IMR-90 (cell line): ENCODE measurements at regions not wholly inside any gene's neighbourhood (a gene's known extent, or its start where the extent isn't known, plus 50 kb on each side); places are given as distances from the start of the nearest gene placed in this dataset.

Experiments
- ATAC-seq: fragments of 200-7000 bp; cut with Tn5 transposase; 2 replicates; pipeline ENCODE4 v1.9.1; 2020; ENCODE audit warnings: low read depth, mild to moderate bottlenecking, moderate library complexity
- BruUV-seq: library from RNA; stranded (reverse); fragments of 400-500 nt; replicated peaks from 2 replicates; lab custom pipeline; 2021; lab: Mats Ljungman, UMichigan
- CTCF ChIA-PET: fragments of 300-600 bp; formaldehyde crosslinking; extraction: SDS; loops from one replicate; lab custom pipeline; 2021; ENCODE audit warnings: antibody characterized with exemption; lab: Yijun Ruan, JAX
- POLR2A ChIA-PET: fragments of 300-600 bp; sonication (Branson Sonifier 250); formaldehyde crosslinking; loops from one replicate; lab custom pipeline; 2022; ENCODE audit warnings: antibody characterized with exemption; ENCODE audit not compliant: unreplicated experiment; lab: Charles Lee
- DNase-seq: peaks from one replicate; pipeline ENCODE4 v3.0.0; 2013
- H2AFZ ChIP-seq: replicated peaks from 2 replicates; pipeline ENCODE3; 2013; ENCODE audit warnings: low read length, mild to moderate bottlenecking; ENCODE audit not compliant: poor library complexity
- H2AK5ac ChIP-seq: 2 replicates; pipeline ENCODE4 v1.6.1; 2013; ENCODE audit warnings: low read depth, low read length, inconsistent platforms
- H2AK9ac ChIP-seq: replicated peaks from 2 replicates; pipeline ENCODE3; 2013; ENCODE audit warnings: mild to moderate bottlenecking, low read depth, low read length, moderate library complexity; ENCODE audit not compliant: poor library complexity
- H2BK120ac ChIP-seq: 2 replicates; pipeline ENCODE4 v1.6.1; 2013; ENCODE audit warnings: low read depth, low read length, inconsistent platforms
- H2BK15ac ChIP-seq: 3 replicates; pipeline ENCODE4 v1.6.1; 2013; ENCODE audit warnings: low read depth, low read length, inconsistent platforms
- H2BK20ac ChIP-seq: 2 replicates; pipeline ENCODE4 v1.6.1; 2013; ENCODE audit warnings: low read depth, mild to moderate bottlenecking, inconsistent platforms, low read length, moderate library complexity
- H2BK5ac ChIP-seq: 2 replicates; pipeline ENCODE4 v1.6.1; 2013; ENCODE audit warnings: mild to moderate bottlenecking, low read depth, low read length, inconsistent platforms; ENCODE audit not compliant: poor library complexity, severe bottlenecking
- H3K14ac ChIP-seq: replicated peaks from 2 replicates; pipeline ENCODE4 v1.6.1; 2013; ENCODE audit warnings: low read depth, low read length, inconsistent platforms
- H3K18ac ChIP-seq: 2 replicates; pipeline ENCODE4 v1.6.1; 2013; ENCODE audit warnings: low read depth, low read length, control low read depth
- H3K23ac ChIP-seq: 2 replicates; pipeline ENCODE4 v1.6.1; 2013; ENCODE audit warnings: low read depth, low read length, inconsistent platforms
- H3K27ac ChIP-seq: 2 replicates; pipeline ENCODE4 v1.5.1; 2013; ENCODE audit warnings: mild to moderate bottlenecking, control low read depth, low read length; ENCODE audit not compliant: insufficient read depth
- H3K27me3 ChIP-seq: 2 replicates; pipeline ENCODE4 v1.6.1; 2013; ENCODE audit warnings: low read length; ENCODE audit not compliant: control insufficient read depth, insufficient read depth
- H3K36me3 ChIP-seq: 2 replicates; pipeline ENCODE4 v1.6.1; 2013; ENCODE audit warnings: low read length, mixed read lengths; ENCODE audit not compliant: control insufficient read depth, insufficient read depth
- H3K4ac ChIP-seq: 2 replicates; pipeline ENCODE4 v1.6.1; 2013; ENCODE audit warnings: low read depth, low read length, inconsistent platforms
- H3K4me1 ChIP-seq: 2 replicates; pipeline ENCODE4 v1.6.1; 2013; ENCODE audit warnings: low read length, mixed read lengths; ENCODE audit not compliant: control insufficient read depth, insufficient read depth
- H3K4me2 ChIP-seq: 2 replicates; pipeline ENCODE4 v1.6.1; 2013; ENCODE audit warnings: low read depth, mild to moderate bottlenecking, control low read depth, low read length, moderate library complexity
- H3K4me3 ChIP-seq: 2 replicates; pipeline ENCODE4 v1.5.1; 2013; ENCODE audit warnings: low read depth, mild to moderate bottlenecking, control low read depth, low read length, moderate library complexity; ENCODE audit not compliant: insufficient read depth
- H3K56ac ChIP-seq: 2 replicates; pipeline ENCODE4 v1.6.1; 2013; ENCODE audit warnings: low read length, inconsistent platforms; ENCODE audit not compliant: insufficient read depth; ENCODE audit errors: extremely low read depth
- H3K79me1 ChIP-seq, 2 experiments: 2 replicates each; pipeline ENCODE4 v1.6.1; 2013; ENCODE audit warnings: low read length in 2 of 2, inconsistent platforms in 1 of 2, low read depth in 1 of 2
- H3K9ac ChIP-seq: 2 replicates; pipeline ENCODE4 v1.6.1; 2013; ENCODE audit warnings: low read depth, low read length, control low read depth
- H3K9me1 ChIP-seq: 2 replicates; pipeline ENCODE4 v1.6.1; 2013; ENCODE audit warnings: low read length, inconsistent platforms; ENCODE audit not compliant: insufficient read depth
- H3K9me3 ChIP-seq: 2 replicates; pipeline ENCODE4 v1.6.1; 2013; ENCODE audit warnings: low read length; ENCODE audit not compliant: control insufficient read depth, insufficient read depth
- H4K20me1 ChIP-seq: 2 replicates; pipeline ENCODE4 v1.6.1; 2013; ENCODE audit warnings: low read length, inconsistent platforms; ENCODE audit not compliant: insufficient read depth
- H4K5ac ChIP-seq: 2 replicates; pipeline ENCODE4 v1.6.1; 2013; ENCODE audit warnings: mild to moderate bottlenecking, low read depth, low read length, control low read depth
- H4K8ac ChIP-seq, 2 experiments: 2 replicates each; pipeline ENCODE4 v1.6.1; 2013; ENCODE audit warnings: low read depth in 2 of 2, low read length in 2 of 2, control low read depth in 1 of 2, inconsistent platforms in 1 of 2
- H4K91ac ChIP-seq: 2 replicates; pipeline ENCODE4 v1.6.1; 2013; ENCODE audit warnings: low read depth, low read length, inconsistent platforms; ENCODE audit not compliant: insufficient read depth
- BHLHE40 ChIP-seq: fragments of 150-350 bp; IDR thresholded peaks from 2 replicates; pipeline ENCODE4 v1.6.1; 2016; ENCODE audit warnings: mild to moderate bottlenecking, low read depth, low read length
- CEBPB ChIP-seq: IDR thresholded peaks from 2 replicates; pipeline ENCODE4 v1.6.1; 2012; ENCODE audit warnings: low read depth, low read length, improper control_type of control experiment
- CHD1 ChIP-seq: IDR thresholded peaks from 2 replicates; pipeline ENCODE4 v1.6.1; 2012; ENCODE audit warnings: low read depth, low read length, improper control_type of control experiment
- FOS ChIP-seq: fragments of 150-350 bp; IDR thresholded peaks from 2 replicates; pipeline ENCODE4 v1.6.1; 2016; ENCODE audit warnings: low read depth, low read length
- MAFK ChIP-seq: IDR thresholded peaks from 2 replicates; pipeline ENCODE4 v1.6.1; 2012; ENCODE audit warnings: low read depth, low read length, improper control_type of control experiment
- MAZ ChIP-seq: IDR thresholded peaks from 2 replicates; pipeline ENCODE4 v1.6.1; 2012; ENCODE audit warnings: low read depth, mild to moderate bottlenecking, low read length, improper control_type of control experiment, moderate library complexity, borderline replicate concordance
- MXI1 ChIP-seq: IDR thresholded peaks from 2 replicates; pipeline ENCODE4 v1.6.1; 2012; ENCODE audit warnings: low read depth, mild to moderate bottlenecking, low read length, moderate library complexity, borderline replicate concordance
- NFE2L2 ChIP-seq: fragments of 150-350 bp; IDR thresholded peaks from 2 replicates; pipeline ENCODE4 v1.6.1; 2016; ENCODE audit warnings: low read depth, mild to moderate bottlenecking, low read length
- POLR2A ChIP-seq: IDR thresholded peaks from 2 replicates; pipeline ENCODE4 v1.6.1; 2012; ENCODE audit warnings: mild to moderate bottlenecking, low read depth, low read length
- RAD21 ChIP-seq: IDR thresholded peaks from 2 replicates; pipeline ENCODE4 v1.6.1; 2012; ENCODE audit warnings: low read length, improper control_type of control experiment
- RCOR1 ChIP-seq: IDR thresholded peaks from 2 replicates; pipeline ENCODE4 v1.6.1; 2012; ENCODE audit warnings: mild to moderate bottlenecking, low read length, improper control_type of control experiment; ENCODE audit not compliant: insufficient replicate concordance
- RFX5 ChIP-seq: IDR thresholded peaks from 2 replicates; pipeline ENCODE4 v1.8.0; 2012; ENCODE audit warnings: low read depth, mild to moderate bottlenecking, low read length, moderate library complexity
- SMC3 ChIP-seq: fragments of 150-350 bp; IDR thresholded peaks from 2 replicates; pipeline ENCODE4 v1.6.1; 2016; ENCODE audit warnings: low read depth, mild to moderate bottlenecking, antibody characterized with exemption, low read length, moderate library complexity
- WGBS, 2 experiments: methylation state at CpG; one replicate each; pipeline versions ENCODE4 v1.1.5 to v1.1.7; 2013; ENCODE audit warnings: missing lambda C conversion rate in 2 of 2; ENCODE audit not compliant: insufficient read length in 1 of 2; ENCODE audit errors: extremely low coverage in 2 of 2; 5-methylcytosine and 5-hydroxymethylcytosine counted together
- dilution Hi-C: fragments of 300-500 bp; cut with HindIII; formaldehyde crosslinking; loops from one replicate; pipeline ENCODE4 v1.14.3; 2018; ENCODE audit warnings: low sequenced_read_pairs; ENCODE audit not compliant: unreplicated experiment
- in situ Hi-C: fragments of 300-500 bp; cut with MboI; formaldehyde crosslinking; loops from 3 replicates; pipeline ENCODE4 v1.14.3; 2019; ENCODE audit warnings: low sequenced_read_pairs, inconsistent platforms, mixed read lengths
- intact Hi-C: fragments of 100-400 bp; cut with micrococcal nuclease; formaldehyde crosslinking; loops from 2 replicates; pipeline ENCODE4 v1.10.0; 2022
- TF ChIP-seq, protein P1 (sequence below): fragments of 150-350 bp; IDR thresholded peaks from 2 replicates; pipeline ENCODE4 v1.6.1; 2017; ENCODE audit warnings: mild to moderate bottlenecking, antibody characterized with exemption, low read length, low read depth
- TF ChIP-seq, protein P2 (sequence below): conservative IDR thresholded peaks from 2 replicates; pipeline ENCODE4 v1.5.1; 2012; ENCODE audit warnings: mild to moderate bottlenecking, low read depth, low read length, improper control_type of control experiment
- TF ChIP-seq, protein P3 (sequence below): fragments of 150-350 bp; IDR thresholded peaks from 2 replicates; pipeline ENCODE4 v1.6.1; 2016; ENCODE audit warnings: low read depth, mild to moderate bottlenecking, low read length, moderate library complexity, borderline replicate concordance

DNA sequence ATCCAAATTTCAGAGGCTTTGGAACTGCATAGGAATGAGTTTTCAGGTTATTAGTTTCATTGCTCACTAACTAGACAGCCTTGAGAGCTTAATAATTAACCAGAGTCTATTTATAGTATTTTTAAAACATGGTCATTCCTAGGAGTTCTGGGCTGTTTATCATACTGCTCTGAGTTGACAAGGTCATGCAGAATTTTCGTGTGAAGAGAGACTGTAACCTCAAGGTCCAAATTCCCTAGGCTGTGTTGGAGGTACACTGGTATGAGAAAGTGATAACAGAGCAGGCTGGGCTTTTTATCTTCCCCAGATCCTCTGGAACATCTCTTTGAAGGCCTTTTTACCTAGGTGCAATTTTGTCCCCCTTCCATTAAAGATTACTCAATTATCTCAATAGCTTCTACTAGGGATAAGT, 736.3 kb downstream of the LTN1 start:
- Histone ChIP-seq H3K9me1 (0 out of 2 replicates have a peak, but pooled peaks cover 2% of the 10 kb centered on the region), H3K4me1 (peaks cover 9% of the 10 kb centered on the region), H2BK5ac (peak overlapping the region; percentile 48), H4K5ac (peak overlapping the region; percentile 87; the same call in 1 of the 2 replicates), H4K20me1 (no peaks in the 10 kb centered on the region), H2BK15ac (no peak overlapping the region), H3K79me1 (no peaks in the 10 kb centered on the region; a peak in 1 of 4 replicates), H2AFZ (no peak overlapping the region), H2AK5ac (no peak overlapping the region), H4K91ac (peak overlapping the region; percentile 68; the same call in 1 of the 2 replicates), H3K14ac (0 out of 2 replicates have a peak overlapping the region, but pooled peaks have one; percentile 23), H2AK9ac (no peak overlapping the region), H3K9ac (no peak overlapping the region), H3K4me3 (no peak overlapping the region), H4K8ac (peak overlapping the region; percentile 28 to 57; a peak in 3 of 4 replicates), H3K36me3 (no peaks in the 10 kb centered on the region), H3K23ac (no peak overlapping the region), H3K56ac (peak overlapping the region; percentile 20; the same call in 1 of the 2 replicates), H2BK120ac (peak overlapping the region; percentile 48), H3K4me2 (peak overlapping the region; percentile 71; the same call in 1 of the 2 replicates), H3K18ac (peak overlapping the region; percentile 95), H3K27me3 (no peaks in the 10 kb centered on the region), H2BK20ac (peak overlapping the region; percentile 3), H3K4ac (peak overlapping the region; percentile 12; the same call in 1 of the 2 replicates), H3K9me3 (no peaks in the 10 kb centered on the region), H3K27ac (peak overlapping the region; percentile 40; the same call in 1 of the 2 replicates)
- dilution Hi-C loops (no loop called here), in situ Hi-C loops (no loop called here), intact Hi-C loops (loop anchor here (10.0 kb wide), 1 partner anchor 68 kb away; no protein-coding TSS in a partner anchor)
- TF ChIP-seq SMC3 (no peak), NFE2L2 (no peak), MAFK (no peak), RCOR1 (no peak), BHLHE40 (no peak), RAD21 (no peak), CHD1 (no peak), FOS (no peak), MAZ (no peak), POLR2A (no peak), RFX5 (no peak), MXI1 (no peak), CEBPB (no peak)
- TF ChIP-seq, protein P1, sequence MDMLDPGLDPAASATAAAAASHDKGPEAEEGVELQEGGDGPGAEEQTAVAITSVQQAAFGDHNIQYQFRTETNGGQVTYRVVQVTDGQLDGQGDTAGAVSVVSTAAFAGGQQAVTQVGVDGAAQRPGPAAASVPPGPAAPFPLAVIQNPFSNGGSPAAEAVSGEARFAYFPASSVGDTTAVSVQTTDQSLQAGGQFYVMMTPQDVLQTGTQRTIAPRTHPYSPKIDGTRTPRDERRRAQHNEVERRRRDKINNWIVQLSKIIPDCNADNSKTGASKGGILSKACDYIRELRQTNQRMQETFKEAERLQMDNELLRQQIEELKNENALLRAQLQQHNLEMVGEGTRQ = no peak
- TF ChIP-seq, protein P2, sequence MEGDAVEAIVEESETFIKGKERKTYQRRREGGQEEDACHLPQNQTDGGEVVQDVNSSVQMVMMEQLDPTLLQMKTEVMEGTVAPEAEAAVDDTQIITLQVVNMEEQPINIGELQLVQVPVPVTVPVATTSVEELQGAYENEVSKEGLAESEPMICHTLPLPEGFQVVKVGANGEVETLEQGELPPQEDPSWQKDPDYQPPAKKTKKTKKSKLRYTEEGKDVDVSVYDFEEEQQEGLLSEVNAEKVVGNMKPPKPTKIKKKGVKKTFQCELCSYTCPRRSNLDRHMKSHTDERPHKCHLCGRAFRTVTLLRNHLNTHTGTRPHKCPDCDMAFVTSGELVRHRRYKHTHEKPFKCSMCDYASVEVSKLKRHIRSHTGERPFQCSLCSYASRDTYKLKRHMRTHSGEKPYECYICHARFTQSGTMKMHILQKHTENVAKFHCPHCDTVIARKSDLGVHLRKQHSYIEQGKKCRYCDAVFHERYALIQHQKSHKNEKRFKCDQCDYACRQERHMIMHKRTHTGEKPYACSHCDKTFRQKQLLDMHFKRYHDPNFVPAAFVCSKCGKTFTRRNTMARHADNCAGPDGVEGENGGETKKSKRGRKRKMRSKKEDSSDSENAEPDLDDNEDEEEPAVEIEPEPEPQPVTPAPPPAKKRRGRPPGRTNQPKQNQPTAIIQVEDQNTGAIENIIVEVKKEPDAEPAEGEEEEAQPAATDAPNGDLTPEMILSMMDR = no peak
- TF ChIP-seq, protein P3, sequence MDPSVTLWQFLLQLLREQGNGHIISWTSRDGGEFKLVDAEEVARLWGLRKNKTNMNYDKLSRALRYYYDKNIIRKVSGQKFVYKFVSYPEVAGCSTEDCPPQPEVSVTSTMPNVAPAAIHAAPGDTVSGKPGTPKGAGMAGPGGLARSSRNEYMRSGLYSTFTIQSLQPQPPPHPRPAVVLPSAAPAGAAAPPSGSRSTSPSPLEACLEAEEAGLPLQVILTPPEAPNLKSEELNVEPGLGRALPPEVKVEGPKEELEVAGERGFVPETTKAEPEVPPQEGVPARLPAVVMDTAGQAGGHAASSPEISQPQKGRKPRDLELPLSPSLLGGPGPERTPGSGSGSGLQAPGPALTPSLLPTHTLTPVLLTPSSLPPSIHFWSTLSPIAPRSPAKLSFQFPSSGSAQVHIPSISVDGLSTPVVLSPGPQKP = no peak
- ChIA-PET CTCF (no interaction called here), POLR2A (no interaction called here)
- no TSS peak for BruUV-seq
- ATAC-seq (peak; percentile 69), DNase-seq (peak; percentile 42)
- no CpG with 5 or more reads among the region's 1 CpG for WGBS, 2 experiments
